ENCODE measurements at regions not wholly inside any gene's neighbourhood (a gene's known extent, or its start where the extent isn't known, plus 50 kb on each side); places are given as distances from the start of the nearest gene placed in this dataset.
"Not testable (repeated sequence)": the region's sequence is repeated elsewhere in the genome, so short reads cannot be mapped to it uniquely, and the experiment has no call there.

DNA sequence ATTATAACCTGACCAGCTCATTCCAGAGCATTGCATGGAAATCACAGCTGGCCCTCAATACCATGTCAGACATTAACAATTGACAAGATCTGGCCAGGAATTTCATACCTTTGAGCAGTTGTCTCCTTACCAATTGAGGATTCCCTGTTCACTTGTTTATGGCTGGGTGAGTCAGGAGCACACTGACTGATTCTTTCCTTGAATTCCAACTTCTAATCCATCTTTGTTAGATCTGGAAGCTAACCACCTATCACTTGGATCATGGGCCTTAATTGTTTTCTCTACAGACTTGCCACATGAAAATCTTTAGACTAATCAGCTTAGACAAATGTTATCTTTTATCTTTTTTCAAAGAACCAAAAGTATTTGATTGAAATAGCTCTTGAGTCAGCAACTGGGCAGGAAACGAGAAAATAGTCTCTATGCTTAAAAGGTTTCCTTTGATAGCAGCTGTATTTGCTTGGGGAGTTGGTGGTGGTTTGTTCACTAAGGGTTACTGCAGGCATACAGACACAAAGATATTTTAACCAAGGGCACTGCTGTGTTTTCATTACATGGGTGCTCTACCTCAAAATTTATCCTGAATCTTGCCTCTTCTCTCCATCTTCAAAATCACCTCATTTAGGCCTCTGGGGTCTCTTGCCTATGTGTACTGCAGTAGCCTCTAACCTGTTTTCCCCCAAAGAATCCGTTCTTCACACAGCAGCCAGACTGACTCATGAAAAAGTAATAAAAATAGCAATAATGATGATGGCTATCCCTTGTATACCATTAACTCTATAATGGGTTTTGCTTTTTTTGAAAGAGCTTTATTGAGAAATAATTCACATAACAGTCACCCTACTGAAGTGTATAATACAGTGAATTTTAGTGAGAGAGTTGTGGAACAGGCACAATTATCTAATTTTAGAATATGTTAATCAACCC lies 197.0 kb upstream of the NMUR2 start:
- no peak for DNase-seq
- in situ Hi-C loops (cut with HindIII; ENCODE audit: low pct_ligation_motif_present, low pct_unique_long_range_greater_than_20kb, low sequenced_read_pairs), result no loop called here

DNA sequence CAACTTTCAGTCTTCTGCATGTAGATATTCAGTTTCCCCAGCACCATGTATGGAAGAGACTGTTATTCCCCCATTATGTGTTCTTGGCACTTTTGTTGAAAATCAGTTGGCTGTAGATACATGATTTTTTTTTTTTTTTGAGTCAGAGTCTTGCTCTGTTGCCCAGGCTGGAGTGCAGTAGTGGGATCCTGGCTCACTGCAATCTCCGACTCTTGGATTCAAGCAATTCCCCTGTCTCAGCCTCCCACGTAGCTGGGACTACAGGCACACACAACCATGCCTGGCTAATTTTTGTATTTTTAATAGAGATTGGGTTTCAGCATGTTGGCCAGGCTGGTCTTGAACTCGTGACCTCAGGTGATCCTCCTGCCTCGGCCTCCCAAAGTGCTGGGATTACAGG lies 201.0 kb upstream of the NMUR2 start:
- DNase-seq; in situ Hi-C loops (cut with HindIII; ENCODE audit: low pct_ligation_motif_present, low pct_unique_long_range_greater_than_20kb, low sequenced_read_pairs): not testable (repeated sequence)

DNA sequence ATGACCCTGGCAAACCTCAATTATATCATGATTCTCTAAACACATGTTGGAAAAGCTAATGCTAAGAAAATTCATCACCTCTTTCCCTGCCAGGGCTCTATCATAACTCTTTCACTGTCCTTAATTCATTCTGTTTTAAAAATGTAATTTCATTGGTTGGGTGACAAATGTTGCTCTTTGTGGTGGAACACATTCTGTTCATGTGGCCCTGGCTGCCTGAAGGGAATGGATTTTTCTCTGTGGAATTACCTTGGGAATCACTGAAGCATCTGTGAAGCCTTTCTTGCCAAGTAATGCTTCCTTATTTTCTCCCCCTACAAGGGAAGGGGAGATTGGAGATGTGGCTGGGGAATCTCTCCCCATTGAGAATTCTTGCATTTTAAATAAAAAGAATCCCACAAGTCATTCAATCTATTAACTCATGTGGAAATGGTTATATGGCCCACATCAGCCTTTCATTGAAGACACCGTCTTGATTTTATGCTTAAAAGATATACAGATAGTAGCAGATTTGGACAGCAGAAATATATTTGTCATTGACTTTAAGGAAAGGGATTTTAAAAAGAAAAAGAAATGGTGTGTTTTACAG lies 201.8 kb upstream of the NMUR2 start:
- in situ Hi-C loops (cut with HindIII; ENCODE audit: low pct_ligation_motif_present, low pct_unique_long_range_greater_than_20kb, low sequenced_read_pairs), result no loop called here
- no peak for DNase-seq

DNA sequence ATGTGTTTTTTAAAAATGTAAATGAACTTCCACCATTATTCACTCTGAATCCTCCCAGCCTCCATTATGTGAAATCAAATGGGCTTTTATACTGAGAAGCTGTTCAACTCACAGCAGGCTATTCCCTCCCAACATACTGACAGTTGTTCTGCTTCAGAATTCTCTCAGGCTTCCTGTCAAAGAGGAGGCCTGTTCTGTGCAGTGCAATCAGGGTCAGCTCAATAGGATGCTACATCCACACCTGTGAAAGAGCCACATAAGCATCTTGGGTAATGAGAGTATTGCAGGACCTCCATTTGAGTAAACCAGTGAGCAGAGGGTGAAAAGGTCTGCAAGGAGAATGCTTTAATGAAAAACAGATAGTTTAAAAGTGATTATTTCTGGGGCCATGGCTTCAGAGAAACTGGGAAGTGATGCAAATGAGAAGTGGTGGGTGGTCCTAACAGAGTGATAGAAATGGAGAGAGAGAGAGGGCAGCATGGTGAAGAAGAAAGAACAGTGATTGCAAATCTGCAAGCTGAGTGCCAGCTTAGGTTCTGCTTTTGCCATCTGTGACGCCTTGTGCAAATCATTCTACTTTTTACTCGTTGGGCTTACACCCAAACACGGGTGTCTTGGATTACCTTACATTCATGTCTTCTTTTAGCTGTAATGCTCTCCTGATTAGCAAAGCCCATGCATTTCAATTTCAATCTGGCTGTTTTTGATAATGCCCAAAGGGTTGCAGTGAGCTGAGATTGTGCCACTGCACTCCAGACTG lies 202.5 kb upstream of the NMUR2 start:
- in situ Hi-C loops (cut with HindIII; ENCODE audit: low pct_ligation_motif_present, low pct_unique_long_range_greater_than_20kb, low sequenced_read_pairs), result no loop called here

DNA sequence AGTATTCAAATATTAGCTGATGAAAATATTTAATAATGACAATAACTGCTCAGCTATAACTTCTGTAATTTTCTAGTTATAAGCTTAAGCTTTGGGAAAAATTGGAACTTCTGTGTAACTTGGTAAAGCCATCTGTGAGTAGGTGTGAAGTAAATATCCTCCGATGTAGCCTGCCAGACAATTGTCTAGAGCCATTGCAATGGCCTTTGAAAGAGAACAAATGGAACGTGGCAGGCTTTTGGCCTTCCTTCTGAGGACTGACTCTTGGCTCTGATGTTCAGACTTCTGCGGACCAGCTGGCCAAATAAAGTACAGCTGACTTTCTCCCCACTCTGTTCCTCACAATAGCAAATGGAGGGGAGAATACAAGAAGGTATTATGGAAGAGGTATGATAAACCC lies 203.4 kb upstream of the NMUR2 start:
- no peak for DNase-seq
- in situ Hi-C loops (cut with HindIII; ENCODE audit: low pct_ligation_motif_present, low pct_unique_long_range_greater_than_20kb, low sequenced_read_pairs), result no loop called here

More for the DNA sequence above, 202.5 kb upstream of the NMUR2 start:
- no peak for DNase-seq

DNA sequence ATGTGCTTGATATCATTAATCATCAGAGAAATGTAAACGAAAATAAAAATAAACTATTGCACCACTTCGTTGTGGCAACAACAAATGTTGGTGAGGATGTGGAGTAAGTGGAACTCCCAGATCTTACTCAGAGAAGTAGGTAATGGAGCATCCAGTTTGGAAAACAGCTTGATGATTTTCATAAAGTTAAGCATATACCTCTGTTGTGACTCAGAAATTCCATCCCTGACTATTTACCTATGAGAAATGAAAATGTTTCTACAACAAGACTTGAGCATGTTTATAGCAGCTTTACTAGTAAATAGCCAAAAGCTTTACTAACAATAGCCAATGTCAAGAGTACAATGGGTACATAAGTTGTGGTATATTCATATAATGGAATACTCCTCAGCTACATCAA lies 214.7 kb upstream of the NMUR2 start:
- in situ Hi-C loops (cut with HindIII; ENCODE audit: low pct_ligation_motif_present, low pct_unique_long_range_greater_than_20kb, low sequenced_read_pairs), result no loop called here
- DNase-seq, result no peak

DNA sequence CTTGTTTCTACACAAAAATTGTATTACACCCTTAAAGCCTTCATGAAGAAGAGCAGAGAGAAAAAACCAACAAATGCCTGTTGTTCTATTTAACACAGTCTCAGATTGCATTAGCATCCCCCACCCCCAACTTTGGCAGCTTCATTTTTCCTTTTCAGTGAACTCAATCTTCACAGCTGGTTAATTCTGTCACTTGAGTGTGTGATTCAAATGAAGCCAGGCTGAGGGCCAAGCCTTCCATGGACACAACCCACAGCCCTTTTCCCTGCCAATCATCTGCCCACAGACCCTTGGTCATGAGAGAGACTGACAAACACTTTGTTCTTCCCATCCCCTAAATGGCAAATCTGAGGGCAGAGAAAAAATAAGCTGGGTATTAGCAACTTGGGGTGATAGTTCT lies 217.5 kb upstream of the NMUR2 start:
- in situ Hi-C loops (cut with HindIII; ENCODE audit: low pct_ligation_motif_present, low pct_unique_long_range_greater_than_20kb, low sequenced_read_pairs), result no loop called here
- no peak for DNase-seq

DNA sequence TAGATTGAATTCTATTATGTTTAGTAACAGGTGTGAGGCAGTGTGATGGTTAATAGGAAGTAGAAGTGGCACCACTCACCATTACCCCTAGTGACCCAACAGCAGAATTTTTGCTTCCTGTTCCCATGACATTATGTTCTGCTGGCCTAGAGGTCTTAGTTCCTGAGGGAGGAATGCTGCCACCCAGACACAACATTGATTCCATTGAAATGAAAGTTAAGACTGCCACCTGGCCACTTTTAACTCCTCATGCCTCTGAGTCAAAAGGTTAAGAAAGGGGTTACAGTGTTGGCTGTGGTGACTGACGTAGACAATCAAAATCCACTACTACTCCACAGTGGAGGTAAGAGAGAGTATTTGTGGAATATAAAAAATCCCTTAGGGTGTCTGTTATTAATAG lies 218.9 kb upstream of the NMUR2 start:
- in situ Hi-C loops (cut with HindIII; ENCODE audit: low pct_ligation_motif_present, low pct_unique_long_range_greater_than_20kb, low sequenced_read_pairs), result no loop called here

DNA sequence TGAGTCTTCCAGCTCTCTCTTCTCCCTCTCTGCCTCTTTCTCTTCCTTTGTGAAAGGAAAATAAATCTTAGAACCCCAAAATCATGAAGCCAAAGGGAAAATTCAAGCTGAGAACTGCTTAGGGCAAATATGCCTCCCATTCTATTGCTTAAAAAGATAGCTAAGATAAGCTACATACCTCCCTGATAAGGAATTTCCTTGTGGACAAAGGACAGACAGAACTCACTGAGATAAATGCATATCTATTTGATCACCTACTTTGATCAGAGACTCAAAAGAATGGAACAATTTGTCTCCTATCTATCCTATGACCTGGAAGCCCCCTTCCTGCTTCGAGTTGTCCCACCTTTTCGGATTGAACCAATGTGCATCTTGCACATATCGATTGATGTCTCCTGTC lies 220.6 kb upstream of the NMUR2 start:
- in situ Hi-C loops (cut with HindIII; ENCODE audit: low pct_ligation_motif_present, low pct_unique_long_range_greater_than_20kb, low sequenced_read_pairs), result no loop called here
- DNase-seq, result no peak

More for the DNA sequence above, 218.9 kb upstream of the NMUR2 start:
- no peak for DNase-seq

DNA sequence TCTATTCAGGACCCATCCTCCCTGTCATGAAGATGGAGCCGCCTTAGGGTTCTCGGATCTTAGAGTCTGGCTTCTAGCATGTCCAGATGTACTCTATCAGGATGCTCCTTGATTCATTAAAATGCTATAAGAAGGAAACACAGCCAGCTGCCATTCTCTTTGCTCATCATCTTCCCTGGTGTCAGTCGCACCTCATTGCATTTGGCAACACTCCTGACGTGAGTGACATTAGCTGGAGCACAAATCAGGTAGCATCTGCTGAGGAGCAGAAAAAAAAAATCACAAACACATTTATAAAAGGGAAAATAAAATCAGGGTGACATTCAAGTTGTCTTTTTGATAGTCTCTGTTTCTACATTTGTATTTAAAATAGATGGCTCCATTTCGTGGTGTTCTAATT lies 226.1 kb upstream of the NMUR2 start:
- in situ Hi-C loops (cut with HindIII; ENCODE audit: low pct_ligation_motif_present, low pct_unique_long_range_greater_than_20kb, low sequenced_read_pairs), result no loop called here
- no peak for DNase-seq

DNA sequence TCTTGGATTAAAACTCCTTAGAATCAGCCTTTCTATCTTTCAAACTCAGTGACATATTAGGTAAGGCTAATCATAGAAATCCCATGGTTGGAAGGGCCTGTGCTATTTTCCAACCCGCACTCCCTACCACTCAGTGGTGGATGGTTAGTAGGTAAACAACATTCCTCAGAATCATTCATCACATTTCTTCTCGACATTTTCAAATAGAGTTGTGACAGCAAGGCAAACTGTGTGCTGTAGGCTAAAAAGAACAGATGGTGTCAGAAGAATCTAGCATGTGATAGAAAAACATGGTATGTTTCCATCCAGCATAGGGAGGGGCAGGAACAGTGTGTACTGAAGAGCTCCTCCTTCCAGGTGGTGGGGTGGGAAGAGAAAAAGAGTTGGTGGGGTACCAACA lies 227.3 kb upstream of the NMUR2 start:
- in situ Hi-C loops (cut with HindIII; ENCODE audit: low pct_ligation_motif_present, low pct_unique_long_range_greater_than_20kb, low sequenced_read_pairs), result no loop called here
- DNase-seq, result no peak

DNA sequence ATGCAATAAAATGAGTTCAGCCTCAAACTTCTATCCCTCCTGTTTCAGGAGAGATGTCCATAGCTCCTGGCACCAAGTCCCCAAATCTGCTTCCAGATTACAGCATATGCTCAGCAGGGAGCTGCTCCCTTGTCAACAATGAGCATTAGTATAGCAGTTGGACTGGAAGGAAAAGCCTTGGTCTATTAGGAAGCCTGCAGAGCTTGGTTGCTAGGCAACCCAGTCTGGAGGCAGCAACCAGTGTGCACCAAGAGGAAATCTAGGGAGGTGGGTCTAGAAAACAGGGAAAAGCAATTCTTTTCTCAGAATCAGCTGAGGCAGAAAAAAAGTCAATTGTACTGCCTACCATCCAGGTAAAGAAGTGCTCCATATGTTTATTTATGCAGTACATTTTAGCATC lies 229.5 kb upstream of the NMUR2 start:
- no peak for DNase-seq

DNA sequence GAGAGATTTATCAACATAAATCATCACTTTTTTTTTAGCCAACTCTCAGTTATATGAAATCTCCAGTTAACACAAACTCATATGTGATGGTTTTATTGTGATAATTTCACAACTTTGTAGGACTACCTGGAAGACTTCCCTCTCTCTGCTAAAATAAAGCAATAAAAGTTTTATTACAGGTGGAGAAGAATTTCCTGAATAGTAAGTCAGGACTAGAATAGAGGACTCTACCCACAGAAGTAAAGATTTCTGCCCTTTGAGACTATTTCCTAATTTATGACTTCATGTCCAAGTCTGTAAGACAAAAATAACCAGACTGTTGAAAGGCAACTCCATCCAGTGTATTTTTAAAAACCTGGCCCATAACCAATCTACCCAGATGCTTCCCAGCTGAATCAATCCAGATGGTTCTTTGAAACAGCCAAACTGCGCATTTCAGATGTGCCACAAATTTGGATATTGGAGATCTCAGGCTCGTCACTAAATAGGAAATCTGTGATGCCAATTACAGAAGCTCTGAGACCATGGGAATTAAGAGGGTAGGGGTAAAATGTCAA lies 234.0 kb upstream of the NMUR2 start:
- no peak for DNase-seq
- in situ Hi-C loops (cut with HindIII; ENCODE audit: low pct_ligation_motif_present, low pct_unique_long_range_greater_than_20kb, low sequenced_read_pairs), result no loop called here

More for the DNA sequence above, 229.5 kb upstream of the NMUR2 start:
- in situ Hi-C loops (cut with HindIII; ENCODE audit: low pct_ligation_motif_present, low pct_unique_long_range_greater_than_20kb, low sequenced_read_pairs), result no loop called here

DNA sequence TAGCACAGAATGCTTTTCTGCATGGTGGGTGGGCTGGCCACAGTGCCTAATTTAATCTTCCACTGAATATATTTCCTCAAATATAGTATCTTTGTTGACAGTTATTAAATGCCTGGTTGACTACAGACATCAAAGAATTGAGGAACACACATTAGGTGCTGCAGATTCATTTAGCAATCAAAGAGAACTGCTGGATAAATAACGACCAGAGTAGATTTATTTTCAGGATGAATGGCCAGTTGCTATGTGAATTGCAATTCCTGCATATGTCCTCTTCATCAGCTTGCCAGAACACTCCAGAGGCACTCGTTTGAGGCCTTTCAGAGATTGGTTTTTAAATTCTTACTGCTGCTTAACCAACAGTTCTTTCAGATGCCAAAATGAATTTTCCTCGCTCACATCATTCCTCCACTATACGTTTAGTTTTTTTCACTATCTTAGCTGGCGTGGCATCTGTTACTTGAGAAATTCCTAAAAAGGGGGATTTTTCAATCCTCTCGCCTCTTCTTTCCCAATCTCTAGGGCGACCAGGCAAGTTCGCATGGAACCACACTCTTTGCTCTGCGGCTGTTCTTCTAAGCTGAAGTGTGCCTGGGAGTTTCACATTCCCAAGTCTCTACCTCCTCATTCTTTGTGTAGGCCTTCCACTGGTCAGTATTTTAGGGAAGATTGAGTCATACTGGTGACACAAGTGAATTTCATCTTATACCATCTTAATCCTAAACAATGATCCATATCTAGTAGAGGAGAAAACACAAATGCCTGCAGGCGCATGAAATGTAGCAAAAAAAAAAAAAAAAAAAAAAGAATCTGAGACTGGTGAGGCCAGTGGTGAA lies 237.1 kb upstream of the NMUR2 start:
- DNase-seq, result no peak
- in situ Hi-C loops (cut with HindIII; ENCODE audit: low pct_ligation_motif_present, low pct_unique_long_range_greater_than_20kb, low sequenced_read_pairs), result no loop called here

DNA sequence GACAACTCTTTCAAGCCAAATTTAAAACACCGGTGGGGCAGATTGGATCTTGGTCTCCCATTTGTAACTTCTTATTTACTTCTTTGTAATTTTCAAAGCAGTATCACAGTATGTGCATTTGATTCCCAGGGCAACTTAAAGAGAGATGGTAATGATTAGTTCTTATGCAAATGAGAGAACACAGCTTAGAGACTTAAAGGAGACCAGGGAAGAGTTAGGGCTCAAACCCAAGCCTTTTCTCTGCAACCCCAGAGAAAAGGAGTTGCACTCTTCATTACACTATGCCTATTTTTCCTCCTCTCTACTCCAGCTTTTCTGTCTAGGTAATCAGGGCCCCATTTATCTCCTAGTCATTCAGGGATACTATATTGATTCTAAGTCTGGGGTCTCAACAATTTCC lies 237.8 kb upstream of the NMUR2 start:
- in situ Hi-C loops (cut with HindIII; ENCODE audit: low pct_ligation_motif_present, low pct_unique_long_range_greater_than_20kb, low sequenced_read_pairs), result no loop called here
- no peak for DNase-seq

DNA sequence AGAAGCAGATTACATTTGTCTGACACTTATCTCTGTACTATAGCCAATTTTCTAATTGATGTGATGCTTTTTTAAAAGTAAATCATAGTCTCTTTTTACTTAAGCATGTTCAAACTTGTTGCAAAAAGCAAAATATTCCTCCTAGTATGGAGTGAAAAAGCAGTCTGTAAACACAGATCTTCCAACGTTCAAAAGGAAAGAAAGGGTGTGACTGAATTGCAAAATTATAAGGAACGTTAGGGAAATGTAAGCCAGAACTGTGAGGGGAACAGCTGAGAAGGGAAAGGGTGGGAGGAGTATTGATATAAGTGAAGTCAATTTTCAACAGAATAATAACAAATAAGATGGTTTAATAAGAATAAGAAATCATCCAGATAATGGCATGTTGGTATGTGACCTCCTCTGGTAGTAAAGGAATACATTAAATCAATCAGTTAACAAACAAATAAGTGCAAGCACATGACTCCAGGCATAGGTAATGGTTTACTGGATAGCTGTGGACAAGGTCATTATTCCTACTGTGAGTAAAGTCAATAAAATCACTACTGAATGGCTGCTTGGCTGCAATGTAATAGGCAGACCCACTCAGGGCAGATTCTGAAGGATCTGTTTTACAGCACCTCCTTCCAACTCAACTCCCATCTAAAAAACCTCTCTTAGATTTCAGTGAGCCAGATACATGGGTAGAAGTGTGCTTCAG lies 239.1 kb upstream of the NMUR2 start:
- DNase-seq, result no peak
- in situ Hi-C loops (cut with HindIII; ENCODE audit: low pct_ligation_motif_present, low pct_unique_long_range_greater_than_20kb, low sequenced_read_pairs), result no loop called here

DNA sequence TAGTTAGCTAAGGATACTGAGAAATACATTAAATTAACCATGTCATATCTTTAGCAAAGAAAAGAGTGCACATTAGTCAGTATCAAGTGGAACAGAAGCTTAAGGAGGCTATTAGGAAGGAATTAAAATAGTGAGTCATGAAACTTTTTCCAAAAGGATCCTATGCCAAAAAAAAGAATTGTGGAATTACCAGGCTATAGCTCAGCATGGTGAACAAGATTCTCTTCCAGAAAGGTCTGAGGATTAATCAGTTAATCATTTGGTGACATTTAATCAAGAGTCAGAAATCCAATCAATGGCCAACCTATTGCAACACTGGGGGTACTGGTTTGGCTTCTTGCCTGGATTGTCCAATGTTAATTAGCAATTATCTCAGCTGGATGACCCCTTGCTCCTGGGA lies 244.5 kb upstream of the NMUR2 start:
- in situ Hi-C loops (cut with HindIII; ENCODE audit: low pct_ligation_motif_present, low pct_unique_long_range_greater_than_20kb, low sequenced_read_pairs), result no loop called here
- no peak for DNase-seq

DNA sequence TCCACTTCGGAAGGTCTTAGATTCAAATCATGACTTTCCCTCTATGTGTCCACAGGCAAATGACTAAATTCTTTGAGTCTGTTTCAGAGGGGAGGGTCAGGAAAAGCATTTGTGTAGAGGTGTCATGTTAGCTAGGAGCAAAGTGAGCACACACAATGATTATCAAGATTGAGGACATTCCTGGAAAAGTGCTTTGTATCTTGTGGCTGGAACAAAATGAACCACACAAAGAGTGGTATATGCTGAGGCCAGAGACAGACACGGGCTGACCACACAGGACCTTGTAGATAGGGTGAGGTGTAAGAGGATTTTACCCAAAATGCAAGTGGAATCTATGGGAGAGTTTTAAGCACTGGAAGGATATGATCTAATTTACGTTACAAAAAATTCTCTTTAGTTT lies 245.3 kb upstream of the NMUR2 start:
- in situ Hi-C loops (cut with HindIII; ENCODE audit: low pct_ligation_motif_present, low pct_unique_long_range_greater_than_20kb, low sequenced_read_pairs), result no loop called here
- no peak for DNase-seq
